DMS53 treated with DMSO at 0.1 percent for 48 hours (cell line): ENCODE measurements at regions not wholly inside any gene's neighbourhood (a gene's known extent, or its start where the extent isn't known, plus 50 kb on each side); places are given as distances from the start of the nearest gene placed in this dataset.

ENCODE experiments used
- DNase-seq: peaks from one replicate; lab custom pipeline; 2025; ENCODE audit not compliant: unreplicated experiment; lab: John Stamatoyannopoulos, UW

DNA sequence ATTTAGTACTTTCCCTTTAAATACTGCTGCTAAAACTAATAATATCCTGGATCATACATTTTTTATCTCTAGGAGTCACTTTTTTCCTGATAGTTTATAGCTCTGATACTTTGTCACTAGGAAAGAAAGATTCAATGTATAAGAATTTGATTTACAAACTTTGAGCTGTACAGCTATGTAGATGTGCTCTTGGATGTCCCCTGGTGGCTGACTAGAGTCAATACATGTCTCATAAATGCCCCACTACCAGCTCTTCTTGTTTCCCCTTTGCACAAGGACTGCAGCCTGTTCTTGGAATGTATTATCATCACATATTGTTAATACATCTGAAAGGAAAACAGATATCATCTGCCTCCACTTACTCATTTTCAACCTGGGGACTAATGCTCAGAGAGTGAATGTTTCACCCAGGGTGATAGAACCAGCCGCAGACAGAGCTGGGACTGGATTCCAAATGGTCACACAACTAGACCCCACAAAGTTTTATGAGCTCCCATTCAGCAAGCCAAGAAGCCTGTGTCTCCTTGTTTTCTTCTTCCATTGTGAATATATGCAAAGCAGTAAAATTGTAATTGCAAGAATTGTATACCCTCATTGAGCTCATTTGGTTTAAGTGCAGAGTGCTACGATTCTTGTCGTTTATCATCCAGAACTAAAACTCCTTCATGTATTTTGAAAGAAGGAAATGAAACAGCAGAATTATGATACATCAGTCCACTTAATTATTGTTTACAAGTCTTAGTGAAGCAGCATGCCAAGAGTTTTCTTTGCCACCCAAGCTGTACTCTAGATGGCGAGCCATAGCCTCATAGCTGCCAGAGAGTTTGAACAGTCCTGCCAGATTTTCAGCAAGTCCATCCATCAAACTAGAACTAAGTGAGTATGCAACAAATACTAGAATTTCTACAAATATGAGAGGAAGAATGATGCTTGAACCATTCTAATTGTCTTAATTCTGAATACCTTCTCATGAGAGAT, 261.6 kb upstream of the LMCD1 start:
- DNase-seq = peak; percentile 4

DNA sequence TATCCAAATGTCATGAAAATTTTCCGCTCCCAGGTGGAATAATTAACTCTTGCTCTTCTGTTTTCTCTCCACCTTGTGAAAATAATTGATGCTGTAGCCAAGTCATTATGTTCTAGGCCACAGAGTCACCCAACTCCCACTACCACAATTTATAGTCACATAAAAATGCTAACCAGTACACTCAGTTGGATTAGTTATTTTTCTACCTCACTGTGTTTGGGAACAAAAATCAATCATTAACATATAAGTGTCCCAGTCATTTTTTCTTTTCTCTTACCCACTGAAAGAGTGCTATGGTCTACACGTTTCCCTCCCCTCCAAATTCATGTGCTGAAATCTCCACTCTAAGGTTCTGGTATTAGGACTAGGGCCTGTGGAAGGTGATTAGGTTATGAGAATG, 255.6 kb upstream of the LMCD1 start:
- no peak for DNase-seq

DNA sequence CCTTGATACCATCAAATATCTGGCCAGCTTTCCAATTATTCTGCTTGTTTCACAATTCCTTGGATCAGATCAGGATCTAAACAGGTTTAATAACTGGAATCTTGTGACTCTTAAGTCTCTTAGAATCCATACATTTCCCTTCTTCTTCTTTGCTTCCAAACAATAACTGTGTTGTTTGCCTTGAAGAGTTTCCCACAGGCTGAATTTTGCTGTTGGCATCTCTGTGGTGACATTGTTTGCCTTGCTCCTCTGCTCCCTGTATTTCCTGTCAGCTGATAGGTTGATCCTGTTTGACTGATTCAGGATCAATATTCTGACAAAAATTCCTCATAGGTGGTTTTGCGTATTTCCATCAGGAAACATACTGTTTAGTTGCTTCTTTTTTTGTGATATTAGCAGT, 248.4 kb upstream of the LMCD1 start:
- no peak for DNase-seq

DNA sequence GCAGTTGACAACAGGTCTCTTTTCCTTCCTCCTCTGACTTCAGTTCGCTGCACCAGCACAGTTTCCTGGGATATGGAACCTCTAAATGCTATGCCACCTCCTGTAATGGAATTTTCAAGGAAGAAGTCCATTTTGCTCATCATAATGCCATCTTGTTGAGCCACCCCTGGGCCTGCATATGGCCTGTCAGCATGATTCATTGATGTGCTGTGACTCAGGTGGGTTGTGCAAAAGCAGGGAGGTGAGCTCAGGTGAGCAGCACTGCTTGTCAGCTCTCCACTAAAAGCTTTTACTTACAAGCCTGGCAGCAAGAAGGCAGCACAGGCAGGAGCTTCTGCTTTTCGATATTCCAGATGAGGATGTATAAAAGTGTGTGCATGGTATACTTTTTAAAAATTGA, 247.1 kb upstream of the LMCD1 start:
- DNase-seq = no peak

DNA sequence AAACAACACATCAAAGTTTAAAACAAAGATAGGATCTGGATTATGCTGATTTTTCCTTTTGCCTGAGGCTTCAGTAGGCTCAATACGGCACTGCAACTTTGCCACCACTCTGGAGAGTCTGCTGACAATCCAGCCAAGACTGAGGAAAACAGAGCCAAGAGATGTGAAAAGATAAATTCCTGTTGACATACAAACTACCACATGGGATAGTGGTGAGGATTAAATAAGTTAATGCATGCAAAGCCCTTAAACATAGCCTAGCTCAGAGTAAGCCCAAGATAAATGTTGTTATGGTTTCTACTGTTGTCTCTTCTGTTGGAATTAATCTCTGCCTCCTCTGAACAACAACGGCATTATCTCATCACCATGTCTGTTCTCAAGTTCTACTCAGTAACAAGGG, 245.9 kb upstream of the LMCD1 start:
- no peak for DNase-seq

DNA sequence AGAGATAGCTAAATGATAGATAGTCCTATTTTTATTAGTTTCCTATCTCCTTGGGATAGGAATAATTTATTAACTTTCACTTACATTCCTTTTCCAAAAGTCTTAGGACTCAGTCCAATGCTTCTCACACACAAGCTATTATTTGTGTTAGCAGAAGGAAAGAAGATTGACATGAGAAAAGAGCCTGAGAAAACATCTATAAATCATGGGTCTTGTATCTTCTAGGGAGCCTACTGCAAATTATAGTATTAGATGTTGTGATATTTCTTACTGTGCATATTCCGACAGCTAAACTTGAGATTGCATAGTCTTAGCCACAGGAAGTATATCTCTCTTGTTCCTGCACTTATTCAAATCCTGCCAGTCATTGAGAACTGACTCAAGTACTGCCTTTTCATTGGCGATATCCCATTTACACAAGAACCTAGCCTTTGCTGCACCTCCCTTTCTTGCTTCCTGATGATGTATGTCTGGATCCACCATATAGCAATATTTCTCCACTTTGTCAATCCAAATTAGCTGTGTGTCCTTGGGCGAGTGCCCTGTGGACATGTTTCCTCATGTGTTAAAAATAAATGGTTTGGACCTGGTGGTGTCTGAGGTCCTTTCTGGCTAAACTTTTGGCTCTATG, 245.1 kb upstream of the LMCD1 start:
- DNase-seq = no peak

DNA sequence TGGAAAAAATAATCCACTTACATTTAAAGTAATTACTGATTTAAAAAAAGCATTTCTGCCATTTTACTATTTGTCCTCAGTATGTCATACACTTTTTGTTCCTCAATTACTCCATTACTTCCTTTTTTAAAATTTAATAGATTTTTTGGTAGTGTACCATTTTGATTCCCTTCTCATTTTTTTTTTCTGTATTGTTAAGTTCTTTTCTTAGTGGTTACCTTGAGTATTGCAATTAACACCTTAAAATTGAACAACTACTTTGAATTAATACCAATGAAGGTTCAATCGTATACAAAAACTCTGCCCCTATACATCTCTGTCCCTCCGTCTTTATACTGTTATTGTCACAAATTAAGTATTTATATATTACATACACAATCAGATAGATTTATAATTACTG, 240.6 kb upstream of the LMCD1 start:
- DNase-seq = no peak

DNA sequence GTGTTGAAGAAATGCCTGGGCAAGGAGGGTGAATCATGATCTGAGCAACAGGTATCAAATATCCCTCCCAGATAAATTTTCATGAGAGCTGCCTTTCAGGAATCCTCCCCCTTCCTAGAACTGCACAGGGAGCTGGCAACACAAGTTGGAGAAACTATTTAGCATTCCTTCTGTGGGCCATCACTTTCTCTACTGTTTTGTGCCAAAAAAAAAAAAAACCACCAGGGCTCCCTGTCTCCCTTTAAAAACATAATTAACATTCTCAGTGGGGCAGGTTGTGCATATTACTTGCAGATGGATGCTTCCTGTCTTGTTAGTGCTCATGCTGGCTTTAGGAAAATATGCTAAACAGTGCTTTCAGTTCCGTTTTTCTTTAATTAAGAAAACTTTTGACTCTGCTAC, 234.9 kb upstream of the LMCD1 start:
- DNase-seq = no peak

DNA sequence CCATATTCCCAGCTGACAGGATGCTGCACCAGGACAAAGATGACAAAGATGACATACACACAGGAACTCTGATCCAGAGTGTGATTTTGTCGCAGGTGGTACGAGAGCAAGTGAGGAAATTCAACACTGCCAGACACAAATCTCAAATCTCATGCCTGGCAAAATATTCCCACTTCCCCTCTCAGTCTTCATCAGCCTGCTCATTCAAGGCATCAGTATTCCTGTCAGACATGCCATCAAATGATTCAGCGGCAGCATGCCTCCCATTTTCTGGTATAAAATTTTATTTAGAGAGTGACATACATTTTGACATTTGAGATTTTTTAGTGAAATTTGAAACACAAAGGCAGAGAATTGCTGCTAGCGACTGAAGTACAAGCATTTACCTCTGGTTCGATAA, 228.1 kb upstream of the LMCD1 start:
- DNase-seq = no peak

DNA sequence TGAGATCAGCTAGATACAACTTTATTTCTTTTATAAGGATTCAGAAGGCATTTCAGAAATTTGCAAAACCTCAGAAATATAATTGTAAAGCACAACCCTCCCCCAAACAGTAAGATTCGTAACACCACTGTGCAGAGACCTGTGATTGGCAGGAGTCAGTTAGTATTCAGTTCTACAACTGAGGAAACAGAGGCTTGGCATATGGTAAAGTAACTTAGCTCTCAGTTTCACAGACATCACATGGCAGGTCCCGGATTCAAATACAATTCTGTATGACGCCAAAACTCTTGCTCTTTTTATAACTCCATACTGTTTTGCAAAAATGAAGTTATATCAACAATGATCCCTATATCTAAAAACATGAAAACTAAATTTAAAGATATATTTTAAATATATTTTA, 225.6 kb upstream of the LMCD1 start:
- no peak for DNase-seq

DNA sequence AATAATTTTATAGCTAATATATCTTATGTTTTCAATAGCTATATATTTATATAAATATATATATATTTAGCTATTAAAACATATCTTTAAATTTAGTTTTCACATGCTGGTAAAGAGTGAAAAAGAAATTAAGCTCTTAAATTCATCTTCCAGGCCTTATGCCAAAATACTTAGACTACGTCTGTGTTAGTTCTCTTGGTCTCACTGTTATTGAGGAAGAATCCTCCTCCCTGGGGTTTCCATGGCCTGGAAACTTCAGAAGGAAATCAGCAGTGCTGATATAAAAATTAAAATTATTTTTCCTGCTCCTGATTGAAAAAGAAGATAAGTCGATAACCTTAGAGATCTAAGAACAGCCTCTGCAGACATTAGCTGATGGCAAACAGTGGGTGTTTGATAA, 225.1 kb upstream of the LMCD1 start:
- no peak for DNase-seq

DNA sequence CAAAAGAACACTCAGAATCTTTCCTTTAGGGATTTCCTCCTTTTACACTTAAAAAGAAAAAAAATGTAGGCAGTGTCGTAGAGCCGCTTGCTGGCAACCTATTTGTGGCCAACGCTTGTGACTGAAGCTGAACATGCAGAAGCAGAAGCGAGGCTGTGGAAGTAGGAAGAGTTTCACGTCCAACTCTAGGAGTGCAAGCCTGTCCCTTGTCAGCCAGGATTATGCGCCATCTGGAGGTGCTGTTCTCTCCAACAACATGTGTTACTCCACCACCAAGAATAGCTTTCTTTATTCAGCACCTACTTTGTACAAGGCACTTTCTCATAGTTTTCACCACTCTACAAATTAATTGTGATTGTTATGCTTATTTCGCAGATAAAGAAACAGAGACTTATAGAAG, 223.2 kb upstream of the LMCD1 start:
- DNase-seq = no peak

DNA sequence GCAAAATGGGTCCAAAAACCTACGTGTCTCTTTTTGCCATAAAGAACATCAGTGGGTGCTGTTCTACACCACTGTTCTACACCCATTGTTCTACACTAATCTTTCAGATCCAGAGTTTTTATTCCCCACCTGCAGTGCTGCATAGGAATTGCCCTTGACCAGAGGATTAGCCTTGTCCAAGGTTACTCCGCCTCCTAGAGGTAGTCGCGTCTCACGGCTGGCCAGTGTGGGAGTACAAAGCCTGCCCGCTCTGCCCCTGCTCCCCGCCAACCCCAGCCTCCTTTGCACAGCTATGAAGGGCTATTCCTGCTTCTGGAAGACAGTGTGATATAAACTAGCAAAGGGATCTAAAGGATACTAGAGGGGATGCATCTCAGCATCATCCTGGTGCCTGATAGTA, 222.1 kb upstream of the LMCD1 start:
- no peak for DNase-seq

DNA sequence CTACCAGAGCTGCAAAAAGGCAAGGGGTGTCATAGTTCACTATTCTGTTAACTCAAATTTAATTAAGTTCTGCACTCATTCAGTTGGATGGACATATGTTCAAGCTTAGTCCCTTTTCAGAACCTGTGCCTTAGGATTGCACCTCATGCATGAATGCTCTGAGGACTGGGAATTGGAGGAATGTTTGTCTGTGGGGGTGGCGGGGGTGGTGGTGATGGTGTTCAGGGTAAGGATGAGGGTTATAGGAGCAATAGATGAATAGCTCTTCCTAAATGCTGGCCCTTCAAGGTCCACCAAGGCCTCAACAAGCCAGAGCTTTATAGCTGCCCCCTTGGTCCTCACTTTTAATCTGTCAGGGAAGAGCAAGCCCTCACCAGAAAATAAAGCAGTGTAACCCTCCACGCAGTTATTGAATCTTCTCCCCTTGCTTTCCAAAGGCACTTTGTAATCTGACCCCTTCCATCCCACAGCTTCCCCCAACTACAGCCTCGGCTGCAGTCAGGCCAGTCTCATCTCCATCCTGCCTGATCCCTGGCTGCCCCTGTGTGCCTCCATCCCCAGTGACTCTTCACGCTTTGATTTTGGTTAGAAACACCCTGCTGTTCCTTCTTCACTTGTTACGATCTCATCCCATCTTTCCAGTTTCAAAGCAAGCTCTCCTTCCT, 221.6 kb upstream of the LMCD1 start:
- no peak for DNase-seq

DNA sequence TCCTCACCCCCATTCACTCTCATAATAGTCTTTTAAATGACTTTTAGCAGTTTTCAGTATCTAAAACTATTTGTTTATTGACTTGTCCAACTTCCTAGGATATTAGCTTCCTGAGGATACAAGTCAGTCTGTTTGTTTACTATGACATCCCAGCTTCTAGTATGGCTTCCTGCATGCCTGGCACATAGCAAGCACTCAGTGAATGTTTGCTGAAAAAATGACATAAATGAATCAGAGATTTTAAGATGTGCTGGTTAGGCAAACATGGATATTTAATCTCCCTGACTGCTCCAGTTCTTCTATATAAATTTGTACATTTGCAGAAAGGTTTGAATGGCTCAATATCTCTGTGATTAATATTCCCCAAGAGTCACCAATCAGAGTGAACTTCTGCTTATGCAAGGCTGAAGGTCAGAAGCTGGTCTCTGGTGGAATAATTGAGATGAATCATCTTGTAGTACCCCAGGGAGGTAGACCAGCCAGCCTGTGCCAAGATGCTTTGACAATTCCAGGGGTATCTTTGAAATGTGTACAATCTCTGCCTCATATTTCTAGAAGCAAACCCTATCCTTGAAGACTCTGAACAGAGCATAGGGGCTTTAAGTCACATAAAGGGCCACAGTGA, 219.0 kb upstream of the LMCD1 start:
- DNase-seq = peak; percentile 17

DNA sequence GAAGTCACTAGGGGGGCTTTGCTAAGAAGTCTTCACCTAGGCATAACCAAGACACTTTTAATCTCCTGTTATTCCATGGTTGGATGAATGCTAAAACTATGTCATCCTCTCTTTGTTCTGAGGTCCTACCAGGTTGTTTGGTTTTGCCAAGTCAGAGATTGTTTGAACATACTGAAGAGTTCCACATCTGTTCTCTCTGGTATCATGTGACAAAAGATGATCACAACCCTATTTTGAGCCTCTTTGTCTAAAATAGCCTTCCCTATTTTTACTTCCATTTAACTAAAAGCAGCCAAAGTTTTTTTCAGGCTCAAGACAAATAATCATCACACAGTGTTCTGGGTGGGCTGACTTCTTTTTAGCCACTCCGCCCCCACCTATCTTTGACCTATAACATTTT, 218.4 kb upstream of the LMCD1 start:
- no peak for DNase-seq

DNA sequence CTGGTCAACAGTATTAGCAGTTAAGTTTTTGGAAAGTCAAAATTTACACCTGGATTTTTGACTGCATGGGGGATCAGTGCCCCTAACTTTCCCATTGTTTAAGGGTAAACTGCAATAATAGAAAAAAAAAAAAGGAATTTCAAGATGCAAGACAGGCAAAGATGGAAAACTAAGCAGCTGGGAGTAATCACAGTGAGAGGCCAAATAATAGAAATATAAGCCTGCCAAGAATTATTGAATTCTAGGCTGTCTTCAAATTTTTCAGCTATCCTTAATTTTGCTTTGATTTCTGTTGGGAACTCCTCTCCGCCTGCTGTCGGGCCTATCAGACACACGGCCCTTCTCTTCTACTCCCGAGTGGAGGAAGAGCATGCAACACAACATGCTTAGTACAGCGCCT, 215.5 kb upstream of the LMCD1 start:
- DNase-seq = no peak

DNA sequence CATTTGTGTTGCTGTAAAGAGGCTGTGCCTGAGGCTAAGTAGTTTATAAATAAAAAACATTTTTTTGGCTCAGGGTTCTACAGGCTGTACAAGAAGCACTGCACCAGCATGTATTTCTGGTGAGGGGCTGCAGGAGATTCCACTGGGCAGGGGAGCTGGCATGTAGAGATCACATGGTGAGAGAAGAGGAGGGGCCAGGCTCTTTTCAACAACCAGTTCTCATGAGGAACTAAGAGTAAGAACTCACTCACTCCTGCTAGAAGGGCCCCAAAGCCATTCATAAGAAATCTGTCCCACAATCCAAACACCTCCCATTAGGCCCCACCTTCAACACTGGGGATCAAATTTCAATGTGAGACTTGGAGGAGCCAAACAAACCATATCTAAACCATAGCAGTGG, 214.9 kb upstream of the LMCD1 start:
- DNase-seq = no peak

DNA sequence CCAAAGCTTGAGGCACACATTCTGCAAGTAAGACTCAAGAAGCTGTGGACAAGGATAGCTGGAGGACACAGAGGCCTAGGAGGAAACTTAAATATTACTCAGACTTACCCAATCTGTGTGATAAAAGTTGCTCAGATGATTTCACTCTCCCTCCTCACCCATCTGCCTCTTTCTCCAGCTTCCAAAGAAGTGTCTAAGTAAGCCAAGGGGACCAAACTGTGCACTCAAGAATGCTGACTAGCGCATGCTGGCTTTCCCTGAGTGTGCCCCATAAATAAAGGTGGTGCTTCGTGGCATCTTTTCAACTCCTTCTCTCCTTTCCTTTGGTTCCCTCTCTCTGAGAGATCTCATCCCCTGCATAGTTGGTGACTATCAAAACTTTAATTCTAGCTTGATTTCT, 211.0 kb upstream of the LMCD1 start:
- no peak for DNase-seq

DNA sequence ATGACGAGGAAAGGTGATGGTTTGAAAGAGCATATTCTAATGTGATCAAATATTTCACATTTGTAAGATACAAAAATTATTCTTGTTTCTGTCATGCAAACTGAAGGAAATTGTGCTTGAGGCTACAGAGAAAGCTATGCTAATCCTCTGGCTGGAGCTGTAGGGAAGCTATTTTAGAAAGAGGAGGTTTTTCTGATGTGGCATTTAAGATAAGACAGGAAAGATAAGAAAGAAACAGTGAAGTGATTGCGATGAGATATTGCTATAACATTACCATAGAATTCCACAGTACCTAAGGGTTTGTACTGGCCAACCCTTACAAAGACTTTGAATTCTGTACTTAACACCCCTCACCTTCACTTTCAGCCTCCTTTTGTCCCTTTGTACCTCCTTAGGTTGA, 205.2 kb upstream of the LMCD1 start:
- DNase-seq = no peak
